ENCODE measurements at regions not wholly inside any gene's neighbourhood (a gene's known extent, or its start where the extent isn't known, plus 50 kb on each side); places are given as distances from the start of the nearest gene placed in this dataset.

DNA sequence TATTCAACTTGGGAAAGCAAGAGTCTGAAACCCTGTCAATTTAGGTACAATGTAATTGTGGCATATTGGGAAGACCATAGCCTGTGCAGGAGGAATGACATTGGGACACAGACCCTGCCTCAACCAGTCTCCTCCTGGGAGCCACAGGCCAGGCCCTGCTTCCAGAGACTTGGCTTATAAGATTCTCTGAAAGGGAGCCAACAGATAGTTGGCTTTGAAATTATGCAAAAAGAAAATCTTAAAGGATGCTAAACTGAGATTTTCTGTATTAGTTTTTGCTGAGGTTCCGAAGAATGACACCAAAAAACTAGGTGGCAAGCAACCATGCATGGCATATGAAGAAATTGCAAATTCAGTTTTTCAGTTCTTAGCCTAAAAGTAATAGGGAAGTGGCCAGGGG, 76.4 kb upstream of the CYRIA start:
- H3F3A ChIP-seq (ENCODE audit: insufficient read depth): no peaks in the 10 kb centered on the region
- no peak overlapping the region for H3K4me2 ChIP-seq (ENCODE audit: low read depth, low read length, poor library complexity, severe bottlenecking)
- H3K27ac ChIP-seq (ENCODE audit: low read depth, low read length): no peak overlapping the region
- H3K36me3 ChIP-seq (ENCODE audit: low read length): no peaks in the 10 kb centered on the region
- H4K20me1 ChIP-seq (ENCODE audit: low read depth, low read length): no peaks in the 10 kb centered on the region
- no peaks in the 10 kb centered on the region for H3K79me2 ChIP-seq (ENCODE audit: insufficient read depth, low read length)
- no peak overlapping the region for H3K9ac ChIP-seq (ENCODE audit: low read length)
- no peaks in the 10 kb centered on the region for H3K27me3 ChIP-seq (ENCODE audit: low read length)
- H2AFZ ChIP-seq (ENCODE audit: low read depth, low read length, severe bottlenecking): no peak overlapping the region
- H3K9me2 ChIP-seq (replicated peaks; ENCODE audit: insufficient read depth, low read length): no peaks in the 10 kb centered on the region
- no peak overlapping the region for H3K4me3 ChIP-seq (ENCODE audit: insufficient read depth, low read length, poor library complexity, severe bottlenecking)
- TF ChIP-seq, protein P1, sequence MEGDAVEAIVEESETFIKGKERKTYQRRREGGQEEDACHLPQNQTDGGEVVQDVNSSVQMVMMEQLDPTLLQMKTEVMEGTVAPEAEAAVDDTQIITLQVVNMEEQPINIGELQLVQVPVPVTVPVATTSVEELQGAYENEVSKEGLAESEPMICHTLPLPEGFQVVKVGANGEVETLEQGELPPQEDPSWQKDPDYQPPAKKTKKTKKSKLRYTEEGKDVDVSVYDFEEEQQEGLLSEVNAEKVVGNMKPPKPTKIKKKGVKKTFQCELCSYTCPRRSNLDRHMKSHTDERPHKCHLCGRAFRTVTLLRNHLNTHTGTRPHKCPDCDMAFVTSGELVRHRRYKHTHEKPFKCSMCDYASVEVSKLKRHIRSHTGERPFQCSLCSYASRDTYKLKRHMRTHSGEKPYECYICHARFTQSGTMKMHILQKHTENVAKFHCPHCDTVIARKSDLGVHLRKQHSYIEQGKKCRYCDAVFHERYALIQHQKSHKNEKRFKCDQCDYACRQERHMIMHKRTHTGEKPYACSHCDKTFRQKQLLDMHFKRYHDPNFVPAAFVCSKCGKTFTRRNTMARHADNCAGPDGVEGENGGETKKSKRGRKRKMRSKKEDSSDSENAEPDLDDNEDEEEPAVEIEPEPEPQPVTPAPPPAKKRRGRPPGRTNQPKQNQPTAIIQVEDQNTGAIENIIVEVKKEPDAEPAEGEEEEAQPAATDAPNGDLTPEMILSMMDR (IDR thresholded peaks at IDR 0.05; ENCODE audit: insufficient read depth, low read length, poor library complexity, severe bottlenecking): no peak
- TF ChIP-seq EZH2phosphoT487 (conservative IDR thresholded peaks at IDR 0.05; ENCODE audit: low read length): no peak
- H3K9me3 ChIP-seq (ENCODE audit: insufficient read depth, low read length): no peaks in the 10 kb centered on the region

DNA sequence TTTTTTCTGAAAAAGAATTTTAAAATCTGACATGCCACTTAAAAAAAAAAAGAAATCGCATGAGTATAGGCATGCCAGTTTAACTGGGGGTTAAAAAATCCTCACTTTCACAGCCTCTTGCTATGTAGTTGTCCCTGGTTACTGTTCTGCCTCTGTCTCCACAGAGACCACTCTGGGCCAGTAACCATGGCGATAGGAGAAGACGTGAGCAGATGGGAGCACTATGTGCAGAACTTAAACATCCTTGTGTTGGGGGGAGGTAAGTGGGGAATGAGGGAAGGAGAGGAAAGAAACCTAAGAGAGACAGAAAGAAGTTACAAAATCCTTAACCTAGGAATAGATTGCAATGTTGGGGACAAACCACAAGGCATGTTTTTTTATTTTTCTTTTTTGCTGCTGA, 75.9 kb upstream of the CYRIA start:
- Histone ChIP-seq H2AFZ (ENCODE audit: low read depth, low read length, severe bottlenecking) (no peak overlapping the region), H3K9ac (ENCODE audit: low read length) (no peak overlapping the region), H3K4me2 (ENCODE audit: low read depth, low read length, poor library complexity, severe bottlenecking) (no peak overlapping the region), H3K4me3 (ENCODE audit: insufficient read depth, low read length, poor library complexity, severe bottlenecking) (no peak overlapping the region), H3K9me2 (replicated peaks; ENCODE audit: insufficient read depth, low read length) (no peaks in the 10 kb centered on the region), H3F3A (ENCODE audit: insufficient read depth) (no peaks in the 10 kb centered on the region), H4K20me1 (ENCODE audit: low read depth, low read length) (no peaks in the 10 kb centered on the region), H3K27me3 (ENCODE audit: low read length) (no peaks in the 10 kb centered on the region), H3K79me2 (ENCODE audit: insufficient read depth, low read length) (no peaks in the 10 kb centered on the region), H3K36me3 (ENCODE audit: low read length) (no peaks in the 10 kb centered on the region), H3K27ac (ENCODE audit: low read depth, low read length) (no peak overlapping the region), H3K9me3 (ENCODE audit: insufficient read depth, low read length) (no peaks in the 10 kb centered on the region)
- no peak for TF ChIP-seq EZH2phosphoT487 (conservative IDR thresholded peaks at IDR 0.05; ENCODE audit: low read length)
- TF ChIP-seq, protein P1 (IDR thresholded peaks at IDR 0.05; ENCODE audit: insufficient read depth, low read length, poor library complexity, severe bottlenecking): no peak

DNA sequence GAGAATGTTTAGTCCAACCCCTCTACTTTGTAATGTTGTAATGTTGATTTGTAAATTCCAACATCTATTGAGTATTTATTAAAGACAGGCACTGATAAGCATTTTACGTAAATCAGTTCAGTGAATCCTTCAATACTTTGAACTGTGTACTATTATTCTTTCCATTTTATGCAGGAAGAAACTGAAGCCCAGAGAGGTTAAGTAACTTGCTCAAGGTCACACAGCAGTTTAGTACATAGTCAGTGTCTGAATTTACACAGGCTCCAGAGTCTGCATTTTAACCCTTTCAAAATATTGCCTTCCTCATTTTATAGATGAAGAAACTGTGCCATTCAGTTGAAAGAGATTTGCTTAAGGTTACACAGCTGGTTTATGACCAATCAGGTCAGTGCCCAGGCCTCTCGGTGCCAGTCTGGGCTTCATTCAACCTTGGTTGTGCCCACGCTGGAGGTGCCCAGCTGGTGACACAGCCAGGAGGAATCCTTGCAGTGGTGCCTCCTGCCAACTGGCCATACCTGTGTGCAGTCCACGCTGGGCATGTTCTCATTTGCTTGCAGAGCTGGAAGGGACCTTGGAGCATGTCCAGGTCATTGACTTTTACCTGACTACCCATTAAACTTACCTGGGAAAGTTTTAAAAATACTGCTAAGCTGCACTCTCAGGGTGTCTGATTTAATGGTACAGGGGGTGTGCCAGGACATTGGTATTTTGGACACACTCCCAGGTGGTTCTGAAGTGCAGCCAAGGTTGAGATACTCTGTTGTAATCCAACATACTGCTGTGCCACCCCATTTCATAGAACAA, 74.3 kb upstream of the CYRIA start:
- Histone ChIP-seq H4K20me1 (ENCODE audit: low read depth, low read length) (no peaks in the 10 kb centered on the region), H3K4me2 (ENCODE audit: low read depth, low read length, poor library complexity, severe bottlenecking) (no peak overlapping the region), H3F3A (ENCODE audit: insufficient read depth) (no peaks in the 10 kb centered on the region), H3K9me3 (ENCODE audit: insufficient read depth, low read length) (no peaks in the 10 kb centered on the region), H3K9me2 (replicated peaks; ENCODE audit: insufficient read depth, low read length) (no peaks in the 10 kb centered on the region), H2AFZ (ENCODE audit: low read depth, low read length, severe bottlenecking) (no peak overlapping the region), H3K36me3 (ENCODE audit: low read length) (no peaks in the 10 kb centered on the region), H3K9ac (ENCODE audit: low read length) (no peak overlapping the region), H3K4me3 (ENCODE audit: insufficient read depth, low read length, poor library complexity, severe bottlenecking) (no peak overlapping the region), H3K79me2 (ENCODE audit: insufficient read depth, low read length) (no peaks in the 10 kb centered on the region), H3K27ac (ENCODE audit: low read depth, low read length) (no peak overlapping the region), H3K27me3 (ENCODE audit: low read length) (no peaks in the 10 kb centered on the region)
- no peak for TF ChIP-seq EZH2phosphoT487 (conservative IDR thresholded peaks at IDR 0.05; ENCODE audit: low read length)
- TF ChIP-seq, protein P1 (IDR thresholded peaks at IDR 0.05; ENCODE audit: insufficient read depth, low read length, poor library complexity, severe bottlenecking): no peak

Data from SU-DHL-6 (cell line).